NCI-H446 (cell line): ENCODE measurements at regions not wholly inside any gene's neighbourhood (a gene's known extent, or its start where the extent isn't known, plus 50 kb on each side); places are given as distances from the start of the nearest gene placed in this dataset.
"Not testable (repeated sequence)": the region's sequence is repeated elsewhere in the genome, so short reads cannot be mapped to it uniquely, and the experiment has no call there.

ENCODE experiments used
- DNase-seq, 2 experiments: peaks; one replicate each; lab custom pipeline; 2025; lab: John Stamatoyannopoulos, UW

DNA sequence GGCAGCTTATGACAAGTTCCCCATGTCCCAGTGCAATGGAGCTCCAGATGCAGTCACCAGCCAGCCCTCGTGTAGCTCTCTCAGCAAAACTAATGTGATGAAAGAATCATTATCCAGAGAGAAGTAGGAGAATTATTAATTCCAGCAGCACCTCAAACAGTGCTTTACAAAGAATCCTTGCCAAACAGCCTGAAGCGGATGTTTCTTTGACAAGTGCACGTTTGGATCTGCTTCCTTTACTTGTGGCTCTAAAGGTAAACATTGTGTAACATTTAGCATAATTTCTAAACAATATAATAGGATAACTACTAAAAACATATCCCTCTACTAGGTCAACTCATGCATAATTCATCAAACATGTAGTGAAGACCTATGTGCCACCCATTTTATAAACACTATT, 197.0 kb downstream of the FAM181B start:
- no peak for DNase-seq

DNA sequence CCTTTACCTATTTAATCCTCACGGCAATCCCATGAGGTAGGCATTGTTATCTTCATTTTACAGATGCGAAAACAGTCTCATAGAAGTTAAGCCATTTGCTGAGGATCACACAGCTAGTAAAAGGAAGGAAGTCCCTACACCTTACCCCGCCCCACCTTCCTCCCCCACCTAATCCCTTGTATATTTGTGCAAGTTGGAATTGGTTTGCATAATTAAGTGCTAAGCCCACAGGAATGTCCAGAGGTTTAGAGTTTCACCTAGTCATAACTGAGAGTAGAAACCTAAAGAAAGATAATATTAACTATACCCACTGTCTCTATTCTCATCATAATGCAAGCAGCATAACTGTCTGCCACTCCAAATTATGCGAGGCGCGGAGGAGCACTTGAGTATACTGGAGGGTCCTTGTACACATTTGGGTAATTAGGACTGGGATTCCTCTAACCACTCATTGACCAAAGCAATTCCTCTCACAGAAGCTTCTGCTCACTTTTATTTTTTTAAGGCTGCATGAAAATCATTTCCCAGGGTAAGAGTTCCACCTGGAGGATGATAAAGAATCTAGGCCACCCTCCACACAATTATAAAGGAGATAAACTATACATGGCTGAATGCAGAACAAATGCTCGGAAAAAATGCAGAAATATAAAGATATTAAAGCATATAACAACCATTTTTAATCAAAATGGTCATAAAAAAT, 199.9 kb downstream of the FAM181B start:
- no peak for DNase-seq

- DNase-seq, result peak in 1 of 2 experiments; percentile 45
These were observed 203.7 kb downstream of the FAM181B start for GRCh38 chr11:82529936-82530335.

DNA sequence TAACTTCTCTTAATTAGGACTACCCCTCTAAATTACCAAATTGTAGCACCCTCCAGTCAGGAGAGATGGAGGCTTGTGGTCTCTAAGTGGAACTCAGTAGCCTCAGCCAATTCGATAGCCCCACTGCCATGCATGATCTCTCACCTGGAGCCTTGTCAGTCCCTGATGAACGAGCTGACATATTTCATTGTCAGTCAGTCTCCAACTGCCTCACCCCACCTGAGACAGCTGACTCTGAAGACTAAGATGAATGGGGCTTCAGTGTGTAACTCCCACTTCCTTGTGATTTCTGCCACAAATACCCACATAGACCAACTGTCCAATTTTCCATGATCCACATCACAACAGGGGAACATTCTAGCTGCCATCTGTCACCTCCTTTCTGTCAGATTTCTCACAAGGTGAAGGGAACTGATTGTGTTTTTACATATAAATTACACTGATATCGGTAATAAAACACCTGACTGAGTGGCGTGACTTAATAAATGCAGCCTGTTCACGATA, 206.5 kb downstream of the FAM181B start:
- peak in 1 of 2 experiments; percentile 11 for DNase-seq

- DNase-seq, result peak; percentile 80 to 94
These were observed 210.5 kb downstream of the FAM181B start for GRCh38 chr11:82523141-82523540.

GRCh38 chr11:82521427-82521826, 212.2 kb downstream of the FAM181B start:
- peak in 1 of 2 experiments; percentile 31 for DNase-seq

DNA sequence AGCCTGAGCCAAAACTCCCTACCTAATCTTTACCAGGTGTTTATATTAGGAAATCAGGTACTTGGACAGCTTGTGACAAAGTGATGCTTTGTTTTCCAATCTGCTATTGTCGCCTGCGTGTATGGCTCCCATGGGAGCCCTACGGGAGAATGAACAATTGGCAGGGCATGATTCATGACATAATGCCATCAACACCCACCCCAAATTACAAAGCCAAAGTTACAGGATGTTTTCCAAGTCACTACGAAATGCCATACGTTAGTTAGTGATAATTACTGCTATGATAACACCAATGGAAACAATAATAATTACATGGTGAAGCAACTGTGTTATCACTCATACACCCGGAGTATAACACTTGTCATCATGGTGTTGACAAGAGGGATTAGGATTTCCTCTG, 226.4 kb downstream of the FAM181B start:
- DNase-seq, result no peak

DNA sequence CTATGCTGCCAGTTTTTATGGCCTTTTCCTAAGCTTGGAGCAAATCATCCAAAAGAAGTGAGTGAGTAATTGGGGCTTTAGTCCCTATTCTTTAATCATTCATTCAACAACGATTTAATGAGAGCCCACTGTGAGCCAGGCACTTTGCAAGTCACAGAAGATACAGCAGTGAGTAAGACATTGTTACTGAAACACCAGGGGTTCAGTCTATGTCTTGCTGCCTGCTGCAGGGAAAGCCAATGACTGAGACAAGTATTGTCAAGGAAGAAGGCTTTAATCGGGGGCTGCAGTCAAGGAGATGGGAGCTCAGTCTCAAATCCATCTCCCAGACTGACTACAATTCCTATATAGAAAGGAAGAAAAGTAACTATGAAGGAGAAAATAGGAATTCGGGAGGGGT, 228.3 kb downstream of the FAM181B start:
- no peak for DNase-seq

- not testable (repeated sequence) for DNase-seq
These were observed 232.5 kb downstream of the FAM181B start for GRCh38 chr11:82501174-82501573.

- peak in 1 of 2 experiments; percentile 46 for DNase-seq
These were observed 238.7 kb downstream of the FAM181B start for GRCh38 chr11:82494988-82495432.

GRCh38 chr11:82474876-82475275, 258.8 kb downstream of the FAM181B start:
- DNase-seq, result no peak

GRCh38 chr11:82465481-82465880, 268.2 kb downstream of the FAM181B start:
- DNase-seq, result no peak

DNA sequence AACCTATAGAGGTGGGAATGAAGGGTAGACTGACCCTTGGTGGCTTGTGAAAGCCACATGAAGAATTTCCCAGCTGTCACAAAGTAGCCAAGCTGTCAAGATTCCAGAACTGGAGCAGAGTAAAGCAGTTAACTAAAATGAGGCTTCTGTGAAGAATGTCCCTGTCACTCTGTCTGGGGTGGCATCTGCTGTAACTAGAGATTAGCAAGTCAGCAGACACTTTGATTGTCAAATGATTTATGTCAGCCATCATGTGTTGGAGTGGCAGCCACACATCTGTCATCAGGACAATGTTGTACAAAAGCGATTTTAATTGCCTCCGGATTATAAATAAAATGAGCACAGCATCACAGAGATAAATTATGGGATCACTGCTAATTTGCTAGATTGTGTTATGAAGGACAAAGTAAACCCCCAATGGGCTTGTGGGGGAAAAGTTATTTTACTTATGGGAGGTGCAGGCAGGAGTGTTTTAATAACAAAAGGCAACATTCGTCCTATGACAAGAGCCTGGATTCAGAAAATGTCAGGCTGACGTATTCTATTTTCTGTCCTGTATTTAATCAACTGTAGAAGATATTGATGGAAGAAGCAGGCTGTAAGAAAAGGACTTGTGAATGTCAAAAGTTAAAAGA, 270.9 kb downstream of the FAM181B start:
- DNase-seq, result peak; percentile 30 to 41

DNA sequence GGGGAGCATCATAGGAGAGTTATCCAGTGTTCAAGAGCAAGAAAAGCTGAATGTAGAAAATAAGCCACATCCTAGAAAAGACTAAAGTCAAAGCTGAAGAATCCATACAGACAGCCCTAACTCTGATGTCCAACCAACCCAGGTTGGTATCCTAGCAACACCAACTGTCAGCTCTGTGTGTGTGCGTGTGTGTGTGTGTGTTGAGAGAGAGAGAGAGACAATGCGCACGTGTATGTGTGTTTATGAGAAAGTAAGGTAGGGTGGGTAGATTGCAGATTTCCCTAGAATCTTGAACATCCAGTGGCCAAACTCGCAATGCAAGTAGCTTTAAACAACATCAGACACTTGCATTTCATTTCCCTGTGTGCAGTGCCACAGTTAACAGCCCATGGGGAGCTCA, 274.9 kb downstream of the FAM181B start:
- peak in 1 of 2 experiments; percentile 9 for DNase-seq

DNA sequence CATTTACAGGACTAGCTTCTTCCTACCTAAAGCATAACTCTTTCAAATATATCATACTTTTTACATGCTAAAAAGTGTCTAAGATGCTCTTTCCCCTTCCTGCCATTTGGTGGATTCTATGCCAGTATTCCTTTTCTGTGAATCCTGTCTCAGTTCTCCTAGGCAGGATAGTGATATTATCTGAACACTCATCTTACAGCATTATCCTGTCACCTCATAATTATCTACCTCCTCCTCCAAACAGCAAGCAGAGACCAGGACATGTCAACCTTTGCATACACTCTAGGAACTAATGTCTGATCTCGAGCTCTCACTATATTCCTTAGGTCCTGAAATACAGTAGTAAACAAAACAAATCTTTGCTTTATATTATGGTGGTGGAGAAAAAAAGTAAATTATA, 275.5 kb downstream of the FAM181B start:
- no peak for DNase-seq

- no peak for DNase-seq
These were observed 282.7 kb downstream of the FAM181B start for GRCh38 chr11:82450996-82451395.

DNA sequence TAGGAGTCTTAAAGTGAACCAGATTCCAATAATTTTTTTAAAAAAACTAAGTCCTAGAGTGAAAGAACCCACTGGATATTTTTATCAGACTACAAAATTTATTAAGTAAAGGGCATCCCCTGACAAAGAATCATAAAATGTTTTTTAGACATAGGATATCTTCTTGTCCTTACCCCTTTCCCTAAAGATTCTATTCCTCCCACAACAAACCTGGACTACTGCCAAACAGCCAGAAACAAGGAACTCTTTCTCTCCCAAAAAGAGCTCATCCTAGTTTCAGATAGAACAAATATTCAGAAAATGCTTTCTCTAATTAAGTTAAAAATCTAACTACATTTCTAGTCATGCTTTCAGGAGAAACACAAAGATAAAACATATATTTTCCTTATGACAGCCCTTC, 327.1 kb downstream of the FAM181B start:
- DNase-seq, result peak in 1 of 2 experiments; percentile 35

DNA sequence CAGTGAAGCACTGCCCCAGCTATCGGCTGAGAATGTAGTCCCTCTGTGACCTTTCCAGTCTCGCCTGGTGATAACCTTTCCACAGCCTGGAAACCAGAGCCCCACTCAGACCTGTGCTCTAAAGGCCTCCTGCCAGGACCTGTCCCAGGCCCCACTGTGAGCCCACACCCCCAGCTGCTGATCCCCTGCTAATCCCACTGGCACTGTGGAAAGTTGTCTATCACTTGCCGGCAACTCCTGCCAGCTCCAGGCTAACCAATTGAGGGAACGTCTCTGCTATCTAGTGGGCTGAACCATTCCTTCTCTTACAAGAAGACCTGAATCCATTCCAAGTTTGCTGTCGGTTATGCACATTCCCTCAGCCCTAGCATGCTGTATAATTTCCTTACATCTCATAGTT, 328.2 kb downstream of the FAM181B start:
- DNase-seq, result peak in 1 of 2 experiments; percentile 45

DNA sequence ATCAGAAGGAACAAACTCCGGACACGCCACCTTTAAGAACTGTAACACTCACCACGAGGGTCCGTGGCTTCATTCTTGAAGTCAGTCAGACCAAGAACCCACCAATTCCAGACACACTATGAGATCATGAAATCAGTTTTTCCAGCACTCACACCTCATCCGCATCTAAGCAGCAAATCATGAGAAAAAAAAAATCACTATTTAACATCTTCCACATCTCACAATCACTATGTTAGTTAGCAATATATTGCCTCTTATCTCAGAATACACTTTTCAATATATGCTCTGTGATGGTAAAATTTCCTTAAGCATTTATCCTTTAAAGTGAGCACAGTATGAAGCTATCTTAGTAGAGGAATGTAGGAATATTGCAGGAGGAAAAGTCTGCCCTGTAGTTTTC, 328.7 kb downstream of the FAM181B start:
- no peak for DNase-seq

GRCh38 chr11:82403640-82404305, 329.9 kb downstream of the FAM181B start:
- no peak for DNase-seq

- DNase-seq, result peak in 1 of 2 experiments; percentile 38
These were observed 335.3 kb downstream of the FAM181B start for GRCh38 chr11:82398300-82398815.

DNA sequence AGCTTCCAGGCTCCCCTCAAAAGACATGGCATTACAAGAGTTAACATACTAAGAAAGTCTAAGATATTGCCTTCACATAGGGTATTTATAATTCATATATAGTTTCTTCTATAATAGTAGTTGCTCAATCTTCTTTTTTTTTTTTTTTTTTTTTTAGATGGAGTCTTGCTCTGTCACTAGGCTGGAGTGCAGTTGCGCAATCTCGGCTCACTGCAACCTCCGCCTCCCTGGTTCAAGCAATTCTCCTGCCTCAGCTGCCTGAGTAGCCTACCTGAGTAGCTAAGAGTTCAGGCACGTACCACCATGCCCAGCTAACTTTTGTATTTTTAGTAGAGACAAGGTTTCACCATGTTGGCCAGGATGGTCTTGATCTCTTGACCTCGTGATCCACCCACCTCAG, 337.0 kb downstream of the FAM181B start:
- DNase-seq, result not testable (repeated sequence)

GRCh38 chr11:82384308-82384707, 349.4 kb downstream of the FAM181B start:
- DNase-seq, result no peak
